ENCODE measurements at regions not wholly inside any gene's neighbourhood (a gene's known extent, or its start where the extent isn't known, plus 50 kb on each side); places are given as distances from the start of the nearest gene placed in this dataset.

- TF ChIP-seq, protein P1, sequence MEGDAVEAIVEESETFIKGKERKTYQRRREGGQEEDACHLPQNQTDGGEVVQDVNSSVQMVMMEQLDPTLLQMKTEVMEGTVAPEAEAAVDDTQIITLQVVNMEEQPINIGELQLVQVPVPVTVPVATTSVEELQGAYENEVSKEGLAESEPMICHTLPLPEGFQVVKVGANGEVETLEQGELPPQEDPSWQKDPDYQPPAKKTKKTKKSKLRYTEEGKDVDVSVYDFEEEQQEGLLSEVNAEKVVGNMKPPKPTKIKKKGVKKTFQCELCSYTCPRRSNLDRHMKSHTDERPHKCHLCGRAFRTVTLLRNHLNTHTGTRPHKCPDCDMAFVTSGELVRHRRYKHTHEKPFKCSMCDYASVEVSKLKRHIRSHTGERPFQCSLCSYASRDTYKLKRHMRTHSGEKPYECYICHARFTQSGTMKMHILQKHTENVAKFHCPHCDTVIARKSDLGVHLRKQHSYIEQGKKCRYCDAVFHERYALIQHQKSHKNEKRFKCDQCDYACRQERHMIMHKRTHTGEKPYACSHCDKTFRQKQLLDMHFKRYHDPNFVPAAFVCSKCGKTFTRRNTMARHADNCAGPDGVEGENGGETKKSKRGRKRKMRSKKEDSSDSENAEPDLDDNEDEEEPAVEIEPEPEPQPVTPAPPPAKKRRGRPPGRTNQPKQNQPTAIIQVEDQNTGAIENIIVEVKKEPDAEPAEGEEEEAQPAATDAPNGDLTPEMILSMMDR (IDR thresholded peaks at IDR 0.05): no peak
- TF ChIP-seq EP300 (IDR thresholded peaks at IDR 0.05): no peak
- no peak for TF ChIP-seq POLR2AphosphoS5 (IDR thresholded peaks at IDR 0.05)
Measured at GRCh38 chr4:10951306-10951705, 266.7 kb upstream of the CLNK start.

Measured in gastroesophageal sphincter (tissue), 3 donors.